ENCODE measurements at regions not wholly inside any gene's neighbourhood (a gene's known extent, or its start where the extent isn't known, plus 50 kb on each side); places are given as distances from the start of the nearest gene placed in this dataset.

DNA sequence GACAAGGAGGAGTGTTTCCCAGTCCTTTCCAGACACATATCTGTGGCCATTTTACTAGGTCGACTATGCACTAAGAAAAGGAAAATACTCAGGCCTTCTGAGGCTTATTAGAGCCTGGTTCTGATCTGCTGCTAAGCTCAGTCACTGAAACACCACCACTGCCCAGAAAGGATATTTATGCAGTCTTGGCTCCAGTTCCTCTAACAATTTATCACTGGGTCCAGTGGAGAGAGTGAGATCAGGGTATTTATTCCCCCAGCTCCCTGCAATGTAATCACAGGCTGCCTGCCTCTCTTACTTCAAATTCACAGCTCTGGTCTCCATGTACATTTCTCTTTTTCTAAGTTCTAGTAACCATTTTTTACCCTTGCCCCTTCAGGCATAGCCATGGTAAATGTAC is 81.6 kb upstream of the INPP4B start:
- ATAC-seq (no peak), DNase-seq (no peak)
- Histone ChIP-seq H3K27ac (no peak overlapping the region), H3K9me3 (no peaks in the 10 kb centered on the region), H3K27me3 (no peaks in the 10 kb centered on the region), H3K36me3 (no peaks in the 10 kb centered on the region), H3K4me3 (no peak overlapping the region), H3K4me1 (no peaks in the 10 kb centered on the region)
- intact Hi-C loops (cut with DNase I; ENCODE audit: low total_unique reads) (no loop called here), in situ Hi-C loops (cut with MboI; ENCODE audit: low sequenced_read_pairs in 4 of 4) (no loop called here)
- TF ChIP-seq, protein P1, sequence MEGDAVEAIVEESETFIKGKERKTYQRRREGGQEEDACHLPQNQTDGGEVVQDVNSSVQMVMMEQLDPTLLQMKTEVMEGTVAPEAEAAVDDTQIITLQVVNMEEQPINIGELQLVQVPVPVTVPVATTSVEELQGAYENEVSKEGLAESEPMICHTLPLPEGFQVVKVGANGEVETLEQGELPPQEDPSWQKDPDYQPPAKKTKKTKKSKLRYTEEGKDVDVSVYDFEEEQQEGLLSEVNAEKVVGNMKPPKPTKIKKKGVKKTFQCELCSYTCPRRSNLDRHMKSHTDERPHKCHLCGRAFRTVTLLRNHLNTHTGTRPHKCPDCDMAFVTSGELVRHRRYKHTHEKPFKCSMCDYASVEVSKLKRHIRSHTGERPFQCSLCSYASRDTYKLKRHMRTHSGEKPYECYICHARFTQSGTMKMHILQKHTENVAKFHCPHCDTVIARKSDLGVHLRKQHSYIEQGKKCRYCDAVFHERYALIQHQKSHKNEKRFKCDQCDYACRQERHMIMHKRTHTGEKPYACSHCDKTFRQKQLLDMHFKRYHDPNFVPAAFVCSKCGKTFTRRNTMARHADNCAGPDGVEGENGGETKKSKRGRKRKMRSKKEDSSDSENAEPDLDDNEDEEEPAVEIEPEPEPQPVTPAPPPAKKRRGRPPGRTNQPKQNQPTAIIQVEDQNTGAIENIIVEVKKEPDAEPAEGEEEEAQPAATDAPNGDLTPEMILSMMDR (IDR thresholded peaks at IDR 0.05 in 4 of 5, conservative IDR thresholded peaks at IDR 0.05 in 1 of 5): no peak
- TF ChIP-seq POLR2A (IDR thresholded peaks at IDR 0.05): no peak

DNA sequence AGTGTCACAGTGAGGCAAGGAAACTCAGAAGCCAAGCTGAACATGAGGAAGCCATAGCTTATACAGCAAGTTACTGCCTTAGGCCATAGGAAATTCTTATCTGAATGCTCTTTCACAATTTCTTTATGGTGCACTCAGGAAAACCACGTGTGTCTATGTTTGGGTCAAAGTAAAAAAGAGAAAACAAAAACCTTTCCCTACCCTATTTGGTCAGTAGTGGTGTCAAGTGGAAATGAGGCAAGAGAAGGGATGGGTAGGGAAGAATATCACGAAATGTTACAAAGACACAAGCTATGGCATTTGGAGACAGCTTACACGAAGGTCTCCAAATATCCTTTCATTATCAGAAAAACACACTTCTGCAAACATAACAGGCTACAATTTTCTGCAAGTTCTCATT is 83.4 kb upstream of the INPP4B start:
- in situ Hi-C loops (cut with MboI; ENCODE audit: low sequenced_read_pairs in 4 of 4): no loop called here
- Histone ChIP-seq H3K4me3 (no peak overlapping the region), H3K27ac (no peak overlapping the region), H3K27me3 (no peaks in the 10 kb centered on the region), H3K36me3 (no peaks in the 10 kb centered on the region), H3K4me1 (no peaks in the 10 kb centered on the region), H3K9me3 (no peaks in the 10 kb centered on the region)
- no peak for ATAC-seq
- intact Hi-C loops (cut with DNase I; ENCODE audit: low total_unique reads): no loop called here
- TF ChIP-seq, protein P1 (IDR thresholded peaks at IDR 0.05 in 4 of 5, conservative IDR thresholded peaks at IDR 0.05 in 1 of 5): no peak
- TF ChIP-seq POLR2A (IDR thresholded peaks at IDR 0.05): no peak
- no peak for DNase-seq

DNA sequence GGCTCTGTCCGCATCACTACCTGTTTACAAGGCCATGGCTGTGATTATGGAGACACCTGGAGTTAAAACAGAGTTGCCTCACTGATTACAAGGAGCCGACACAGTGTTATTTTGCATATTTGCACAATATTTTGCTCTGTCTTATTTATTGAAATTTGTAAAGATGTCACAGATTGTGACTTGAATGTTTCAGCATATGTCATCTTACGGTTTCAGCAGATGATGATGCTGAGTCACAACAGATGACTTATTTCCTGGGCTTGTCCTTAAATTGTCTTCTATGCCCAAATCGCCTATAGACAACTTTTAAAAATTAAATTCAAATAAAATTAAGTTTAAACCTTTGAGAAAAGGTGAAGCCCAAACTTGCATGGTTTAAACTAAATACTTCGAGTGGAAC is 87.1 kb upstream of the INPP4B start:
- Histone ChIP-seq H3K4me1 (no peaks in the 10 kb centered on the region), H3K27me3 (no peaks in the 10 kb centered on the region), H3K9me3 (no peaks in the 10 kb centered on the region), H3K4me3 (no peak overlapping the region), H3K27ac (no peak overlapping the region), H3K36me3 (no peaks in the 10 kb centered on the region)
- ATAC-seq (no peak), DNase-seq (no peak)
- in situ Hi-C loops (cut with MboI; ENCODE audit: low sequenced_read_pairs in 4 of 4): no loop called here
- intact Hi-C loops (cut with DNase I; ENCODE audit: low total_unique reads): no loop called here
- TF ChIP-seq, protein P1 (IDR thresholded peaks at IDR 0.05 in 4 of 5, conservative IDR thresholded peaks at IDR 0.05 in 1 of 5): no peak
- TF ChIP-seq POLR2A (IDR thresholded peaks at IDR 0.05): no peak

DNA sequence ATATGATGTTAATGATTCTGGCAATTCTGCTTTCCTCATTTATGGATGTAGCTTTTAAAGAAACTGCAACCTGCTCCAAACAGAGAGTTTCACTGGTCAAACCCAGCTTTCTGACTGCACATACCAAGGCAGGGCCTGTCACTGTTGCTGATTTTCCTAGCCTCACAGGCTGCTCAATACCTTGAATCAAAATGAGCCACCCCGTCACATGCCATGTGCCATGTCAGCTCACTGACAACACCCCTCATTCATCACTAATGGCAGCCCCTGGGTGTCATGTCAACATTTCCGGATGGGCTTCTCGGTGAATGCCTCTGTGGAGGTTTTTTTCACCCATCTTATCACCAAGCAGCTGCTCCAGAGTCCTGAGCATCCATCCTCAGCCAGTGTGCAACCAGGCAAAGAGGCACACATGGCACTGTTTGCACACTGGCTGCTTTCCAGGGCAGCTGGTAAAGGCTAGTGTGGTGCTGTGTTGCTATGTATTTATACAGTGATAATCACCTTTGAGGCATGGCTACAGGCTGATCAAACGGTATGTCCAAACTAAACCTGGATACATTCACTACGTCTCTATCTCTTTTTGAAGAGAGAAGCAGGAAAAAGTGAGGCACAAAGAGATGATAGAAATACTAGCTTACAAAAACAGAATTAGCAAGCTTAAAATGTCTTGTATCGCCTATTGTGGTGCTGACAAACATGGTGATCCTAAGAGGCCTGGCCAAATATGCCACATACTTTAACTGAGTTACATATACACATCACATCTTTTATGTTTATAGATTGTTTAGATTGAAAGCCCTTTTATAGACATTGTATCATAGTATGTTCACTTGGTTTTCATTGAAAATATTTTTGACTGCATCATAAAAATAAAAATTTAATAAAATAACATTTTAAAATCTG is 94.6 kb upstream of the INPP4B start:
- intact Hi-C loops (cut with DNase I; ENCODE audit: low total_unique reads) (no loop called here), in situ Hi-C loops (cut with MboI; ENCODE audit: low sequenced_read_pairs in 4 of 4) (no loop called here)
- no peak overlapping the region for H3K27ac ChIP-seq
- TF ChIP-seq POLR2A (IDR thresholded peaks at IDR 0.05): no peak
- TF ChIP-seq, protein P1 (IDR thresholded peaks at IDR 0.05 in 4 of 5, conservative IDR thresholded peaks at IDR 0.05 in 1 of 5): no peak
- DNase-seq (no peak), ATAC-seq (no peak)
- no peaks in the 10 kb centered on the region for H3K36me3 ChIP-seq
- H3K4me3 ChIP-seq: no peak overlapping the region
- H3K4me1 ChIP-seq: peaks cover 0 to 6% of the 10 kb centered on the region in 2 donors
- no peaks in the 10 kb centered on the region for H3K9me3 ChIP-seq
- H3K27me3 ChIP-seq: no peaks in the 10 kb centered on the region

Measured in gastrocnemius medialis (tissue), 4 donors.